ENCODE measurements at regions not wholly inside any gene's neighbourhood (a gene's known extent, or its start where the extent isn't known, plus 50 kb on each side); places are given as distances from the start of the nearest gene placed in this dataset.

- no peak for DNase-seq
Measured at GRCh38 chr17:79441356-79442160, 169.3 kb downstream of the RBFOX3 start.

GRCh38 chr17:79440251-79440650, 170.6 kb downstream of the RBFOX3 start:
- DNase-seq, result no peak

GRCh38 chr17:79439493-79439892, 171.4 kb downstream of the RBFOX3 start:
- DNase-seq, result no peak

- no peak for DNase-seq
Measured at GRCh38 chr17:79438546-79439334, 172.1 kb downstream of the RBFOX3 start.

- no peak for DNase-seq
Measured at GRCh38 chr17:79438058-79438457, 172.8 kb downstream of the RBFOX3 start.

GRCh38 chr17:79437081-79437480, 173.8 kb downstream of the RBFOX3 start:
- no peak for DNase-seq

GRCh38 chr17:79435962-79436361, 174.9 kb downstream of the RBFOX3 start:
- no peak for DNase-seq

- no peak for DNase-seq
Measured at GRCh38 chr17:79435296-79435695, 175.6 kb downstream of the RBFOX3 start.

- DNase-seq, result no peak
Measured at GRCh38 chr17:79434215-79434614, 176.6 kb downstream of the RBFOX3 start.

- no peak for DNase-seq
Measured at GRCh38 chr17:79433379-79433778, 177.5 kb downstream of the RBFOX3 start.

- no peak for DNase-seq
Measured at GRCh38 chr17:79431175-79431574, 179.7 kb downstream of the RBFOX3 start.

- no peak for DNase-seq
Measured at GRCh38 chr17:79429864-79430494, 180.9 kb downstream of the RBFOX3 start.

- DNase-seq, result no peak
Measured at GRCh38 chr17:79428988-79429387, 181.9 kb downstream of the RBFOX3 start.

- DNase-seq, result no peak
Measured at GRCh38 chr17:79427621-79428539, 183.0 kb downstream of the RBFOX3 start.

GRCh38 chr17:79425686-79426085, 185.2 kb downstream of the RBFOX3 start:
- no peak for DNase-seq

- DNase-seq, result no peak
Measured at GRCh38 chr17:79424471-79425185, 186.2 kb downstream of the RBFOX3 start.

GRCh38 chr17:79423811-79424465, 186.9 kb downstream of the RBFOX3 start:
- no peak for DNase-seq

- no peak for DNase-seq
Measured at GRCh38 chr17:79422236-79422635, 188.6 kb downstream of the RBFOX3 start.

- DNase-seq, result no peak
Measured at GRCh38 chr17:79420318-79421243, 190.3 kb downstream of the RBFOX3 start.

- DNase-seq, result no peak
Measured at GRCh38 chr17:79417476-79417988, 193.3 kb downstream of the RBFOX3 start.
